GM12878 (cell line): ENCODE measurements at regions not wholly inside any gene's neighbourhood (a gene's known extent, or its start where the extent isn't known, plus 50 kb on each side); places are given as distances from the start of the nearest gene placed in this dataset.

ENCODE experiments used
- ATAC-seq: fragments of 200-7000 bp; cut with Tn5 transposase; 3 replicates; pipeline ENCODE4 v1.9.1; 2020; ENCODE audit warnings: mild to moderate bottlenecking, moderate library complexity
- BruUV-seq: library from RNA; stranded (reverse); fragments of 400-500 nt; replicated peaks from 2 replicates; lab custom pipeline; 2021; lab: Mats Ljungman, UMichigan
- CTCF ChIA-PET: fragments of 300-600 bp; sonication (Branson Sonifier 250); formaldehyde crosslinking; extraction: SDS; loops from one replicate; lab custom pipeline; 2021; ENCODE audit warnings: inconsistent platforms; lab: Yijun Ruan, JAX
- POLR2A ChIA-PET: fragments of 350-600 bp; formaldehyde crosslinking; extraction: SDS; loops from one replicate; lab custom pipeline; 2021; ENCODE audit warnings: inconsistent platforms; lab: Charles Lee
- RAD21 ChIA-PET: fragments of 300-600 bp; sonication (Branson Sonifier 250); formaldehyde crosslinking; loops from one replicate; lab custom pipeline; 2023; ENCODE audit warnings: antibody characterized with exemption; ENCODE audit not compliant: unreplicated experiment; lab: Charles Lee
- SMC1A ChIA-PET: fragments of 300-600 bp; sonication (Branson Sonifier 250); formaldehyde crosslinking; loops from one replicate; lab custom pipeline; 2023; ENCODE audit not compliant: unreplicated experiment, uncharacterized antibody; lab: Charles Lee
- DNase-seq: peaks from one replicate; pipeline ENCODE4 v3.0.0-alpha.2; 2011; ENCODE audit warnings: low read depth, low spot score
- FAIRE-seq: peaks from 3 replicates; lab custom pipeline; 2011; peaks lifted over from hg19 to GRCh38; lab: Jason Lieb, UNC
- H2AFZ ChIP-seq: 2 replicates; pipeline ENCODE4 v1.6.0; 2011; ENCODE audit warnings: low read depth, low read length, control low read depth; ENCODE audit not compliant: control insufficient read depth
- H3K27ac ChIP-seq: 2 replicates; pipeline ENCODE4 v1.5.1; 2011; ENCODE audit warnings: control low read depth; ENCODE audit not compliant: control insufficient read depth, insufficient read depth
- H3K27me3 ChIP-seq, 2 experiments: replicated peaks in 1 of 2; 2 replicates each; pipeline versions ENCODE4 v1.6.0 to v1.6.1; 2011; ENCODE audit warnings: low read length in 1 of 2; ENCODE audit not compliant: control insufficient read depth in 2 of 2, insufficient read depth in 2 of 2
- H3K36me3 ChIP-seq, 2 experiments: 2 replicates each; pipeline ENCODE4 v1.5.1; 2011; ENCODE audit warnings: low read length in 1 of 2; ENCODE audit not compliant: control insufficient read depth in 2 of 2, insufficient read depth in 2 of 2
- H3K4me1 ChIP-seq: 2 replicates; pipeline ENCODE4 v1.6.1; 2011; ENCODE audit warnings: mild to moderate bottlenecking, low read length, moderate library complexity, mixed read lengths; ENCODE audit not compliant: control insufficient read depth, insufficient read depth
- H3K4me2 ChIP-seq: 2 replicates; pipeline ENCODE4 v1.6.0; 2011; ENCODE audit warnings: control low read depth; ENCODE audit not compliant: control insufficient read depth, insufficient read depth
- H3K4me3 ChIP-seq: fragments of 200-600 bp; sonication (generic); 2 replicates; pipeline ENCODE4 v1.5.1; 2016
- H3K79me2 ChIP-seq: 2 replicates; pipeline ENCODE4 v1.6.0; 2011; ENCODE audit warnings: low read length; ENCODE audit not compliant: control insufficient read depth, insufficient read depth
- H3K9ac ChIP-seq: 2 replicates; pipeline ENCODE4 v1.8.0; 2011; ENCODE audit warnings: low read length, control low read depth, mixed read lengths; ENCODE audit not compliant: control insufficient read depth, insufficient read depth
- H3K9me3 ChIP-seq: replicated peaks from 3 replicates; pipeline ENCODE4 v1.5.1; 2011; ENCODE audit warnings: mild to moderate bottlenecking, low read length; ENCODE audit not compliant: control insufficient read depth, insufficient read depth
- H4K20me1 ChIP-seq: 2 replicates; pipeline ENCODE4 v1.6.0; 2011; ENCODE audit not compliant: control insufficient read depth, insufficient read depth
- ATF2 ChIP-seq: IDR thresholded peaks from 2 replicates; pipeline ENCODE4 v1.6.1; 2012; ENCODE audit warnings: low read length, inconsistent platforms
- EED ChIP-seq: sonication (generic); IDR thresholded peaks from 2 replicates; pipeline ENCODE4 v1.6.1; 2016; ENCODE audit warnings: antibody characterized with exemption, low read depth
- FOS ChIP-seq: IDR thresholded peaks from 3 replicates; pipeline ENCODE4 v1.6.1; 2011; ENCODE audit warnings: borderline replicate concordance; ENCODE audit not compliant: insufficient read length; ENCODE audit errors: extremely low read depth
- FOXM1 ChIP-seq: IDR thresholded peaks from 2 replicates; pipeline ENCODE4 v1.6.1; 2012; ENCODE audit warnings: low read depth, mild to moderate bottlenecking, inconsistent platforms, low read length, moderate library complexity
- JUND ChIP-seq: IDR thresholded peaks from 2 replicates; pipeline ENCODE4 v1.6.1; 2012; ENCODE audit warnings: low read depth, mild to moderate bottlenecking, low read length, improper control_type of control experiment, moderate library complexity
- MAX ChIP-seq: IDR thresholded peaks from 2 replicates; pipeline ENCODE4 v1.6.1; 2012; ENCODE audit warnings: low read depth, low read length, improper control_type of control experiment
- NFIC ChIP-seq: IDR thresholded peaks from 2 replicates; pipeline ENCODE4 v1.6.1; 2012; ENCODE audit warnings: low read depth, mild to moderate bottlenecking, inconsistent platforms, low read length, moderate library complexity
- RB1 ChIP-seq: fragments of 450-650 bp; formaldehyde crosslinking; IDR thresholded peaks from 2 replicates; pipeline ENCODE4 v1.6.1; 2017; ENCODE audit warnings: mild to moderate bottlenecking, borderline replicate concordance
- SP1 ChIP-seq: IDR thresholded peaks from one replicate; pipeline ENCODE4 v1.6.1; 2011; ENCODE audit warnings: low read depth, low read length
- SRF ChIP-seq, 2 experiments: IDR thresholded peaks; 2 replicates each; pipeline ENCODE4 v1.6.1; 2011; ENCODE audit warnings: low read depth in 2 of 2, low read length in 2 of 2, mild to moderate bottlenecking in 1 of 2, moderate library complexity in 1 of 2
- STAT3 ChIP-seq: IDR thresholded peaks from 2 replicates; pipeline ENCODE4 v1.6.1; 2011; ENCODE audit warnings: low read depth, low read length, improper control_type of control experiment
- TCF12 ChIP-seq: IDR thresholded peaks from 2 replicates; pipeline ENCODE4 v1.6.1; 2011; ENCODE audit warnings: low read depth, mild to moderate bottlenecking, low read length
- TCF3 ChIP-seq: IDR thresholded peaks from 2 replicates; pipeline ENCODE4 v1.6.1; 2012; ENCODE audit warnings: low read depth, mild to moderate bottlenecking, low read length, borderline replicate concordance; ENCODE audit not compliant: insufficient read depth
- TCF7 ChIP-seq: IDR thresholded peaks from 2 replicates; pipeline ENCODE4 v1.6.1; 2014; ENCODE audit warnings: antibody characterized with exemption, borderline replicate concordance
- ZZZ3 ChIP-seq: IDR thresholded peaks from 2 replicates; pipeline ENCODE4 v1.6.1; 2011; ENCODE audit warnings: low read depth; ENCODE audit not compliant: control insufficient read depth, insufficient read length
- WGBS: methylation state at CpG from one replicate; pipeline ENCODE4 v1.1.6; 2016; ENCODE audit warnings: low lambda C conversion rate; ENCODE audit not compliant: insufficient replicate concordance, insufficient coverage; ENCODE audit errors: missing lambda C conversion rate; 5-methylcytosine and 5-hydroxymethylcytosine counted together
- in situ Hi-C: fragments of 300-500 bp; cut with MboI; formaldehyde crosslinking; loops from 9 replicates; pipeline ENCODE4 v1.14.3; 2018; ENCODE audit warnings: mixed read lengths
- intact Hi-C: fragments of 100-400 bp; cut with micrococcal nuclease; formaldehyde crosslinking; loops from one replicate; pipeline ENCODE4 v1.14.2; 2022; ENCODE audit not compliant: unreplicated experiment
- TF ChIP-seq, protein P1 (sequence below): fragments of 450-650 bp; IDR thresholded peaks from 2 replicates; pipeline ENCODE4 v1.6.1; 2017; ENCODE audit warnings: borderline replicate concordance
- TF ChIP-seq, protein P2 (sequence below): fragments of 450-650 bp; conservative IDR thresholded peaks from 2 replicates; pipeline ENCODE4 v1.6.1; 2017; ENCODE audit warnings: mild to moderate bottlenecking, moderate library complexity

- Histone ChIP-seq H3K79me2 (no peaks in the 10 kb centered on the region), H2AFZ (no peak overlapping the region), H3K9ac (no peak overlapping the region), H3K4me3 (no peak overlapping the region)
- WGBS: 80% methylated on average over 3 of the region's 3 CpGs
- no peak for FAIRE-seq
- TF ChIP-seq, protein P1, sequence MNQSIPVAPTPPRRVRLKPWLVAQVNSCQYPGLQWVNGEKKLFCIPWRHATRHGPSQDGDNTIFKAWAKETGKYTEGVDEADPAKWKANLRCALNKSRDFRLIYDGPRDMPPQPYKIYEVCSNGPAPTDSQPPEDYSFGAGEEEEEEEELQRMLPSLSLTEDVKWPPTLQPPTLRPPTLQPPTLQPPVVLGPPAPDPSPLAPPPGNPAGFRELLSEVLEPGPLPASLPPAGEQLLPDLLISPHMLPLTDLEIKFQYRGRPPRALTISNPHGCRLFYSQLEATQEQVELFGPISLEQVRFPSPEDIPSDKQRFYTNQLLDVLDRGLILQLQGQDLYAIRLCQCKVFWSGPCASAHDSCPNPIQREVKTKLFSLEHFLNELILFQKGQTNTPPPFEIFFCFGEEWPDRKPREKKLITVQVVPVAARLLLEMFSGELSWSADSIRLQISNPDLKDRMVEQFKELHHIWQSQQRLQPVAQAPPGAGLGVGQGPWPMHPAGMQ: no peak
- TF ChIP-seq TCF12 (no peak), ATF2 (no peak), SRF (IDR thresholded peaks at IDR 0.05; ENCODE audit: low read depth in 2 of 2, low read length in 2 of 2) (no peak), STAT3 (no peak), MAX (no peak), EED (no peak), TCF7 (no peak), FOXM1 (no peak), RB1 (no peak), TCF3 (no peak), FOS (no peak), NFIC (no peak), JUND (no peak), ZZZ3 (no peak), SP1 (no peak)
- TF ChIP-seq, protein P2, sequence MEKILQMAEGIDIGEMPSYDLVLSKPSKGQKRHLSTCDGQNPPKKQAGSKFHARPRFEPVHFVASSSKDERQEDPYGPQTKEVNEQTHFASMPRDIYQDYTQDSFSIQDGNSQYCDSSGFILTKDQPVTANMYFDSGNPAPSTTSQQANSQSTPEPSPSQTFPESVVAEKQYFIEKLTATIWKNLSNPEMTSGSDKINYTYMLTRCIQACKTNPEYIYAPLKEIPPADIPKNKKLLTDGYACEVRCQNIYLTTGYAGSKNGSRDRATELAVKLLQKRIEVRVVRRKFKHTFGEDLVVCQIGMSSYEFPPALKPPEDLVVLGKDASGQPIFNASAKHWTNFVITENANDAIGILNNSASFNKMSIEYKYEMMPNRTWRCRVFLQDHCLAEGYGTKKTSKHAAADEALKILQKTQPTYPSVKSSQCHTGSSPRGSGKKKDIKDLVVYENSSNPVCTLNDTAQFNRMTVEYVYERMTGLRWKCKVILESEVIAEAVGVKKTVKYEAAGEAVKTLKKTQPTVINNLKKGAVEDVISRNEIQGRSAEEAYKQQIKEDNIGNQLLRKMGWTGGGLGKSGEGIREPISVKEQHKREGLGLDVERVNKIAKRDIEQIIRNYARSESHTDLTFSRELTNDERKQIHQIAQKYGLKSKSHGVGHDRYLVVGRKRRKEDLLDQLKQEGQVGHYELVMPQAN: no peak
- TF ChIP-seq, all 136 proteins: peak for 0
- Histone ChIP-seq H3K9me3 (no peaks in the 10 kb centered on the region), H3K4me1 (no peaks in the 10 kb centered on the region), H3K36me3 (no peaks in the 10 kb centered on the region), H4K20me1 (no peaks in the 10 kb centered on the region), H3K4me2 (no peak overlapping the region), H3K27me3 (no peaks in the 10 kb centered on the region), H3K27ac (no peak overlapping the region)
- DNase-seq (no peak), ATAC-seq (no peak)
- SMC1A ChIA-PET: no interaction called here
- no TSS peak for BruUV-seq
- RAD21 ChIA-PET: no interaction called here
- POLR2A ChIA-PET: no interaction called here
- CTCF ChIA-PET: interaction anchor here (0.6 kb wide), 1 partner anchor 13 kb away, joined by 4 read pairs; no protein-coding TSS in a partner anchor
- in situ Hi-C loops: no loop called here
- intact Hi-C loops: no loop called here
Observed at GRCh38 chr4:20603671-20604313, 96.5 kb upstream of the PACRGL start.
